ENCODE measurements at regions not wholly inside any gene's neighbourhood (a gene's known extent, or its start where the extent isn't known, plus 50 kb on each side); places are given as distances from the start of the nearest gene placed in this dataset.
A peak's percentile ranks its signal among the peaks of the same experiment; 100 is the strongest.

- DNase-seq: no peak
Observed at GRCh38 chr3:14590569-14590968, 50.4 kb upstream of the GRIP2 start.

GRCh38 chr3:14592390-14592789 lies 52.2 kb upstream of the GRIP2 start:
- no peak for DNase-seq

- DNase-seq: no peak
Observed at GRCh38 chr3:14592836-14593235, 52.7 kb upstream of the GRIP2 start.

- DNase-seq: no peak
Observed at GRCh38 chr3:14594234-14594633, 54.1 kb upstream of the GRIP2 start.

GRCh38 chr3:14595561-14595960 lies 55.4 kb upstream of the GRIP2 start:
- DNase-seq: no peak

- DNase-seq: no peak
Observed at GRCh38 chr3:14597266-14597665, 54.3 kb upstream of the CCDC174 start.

- peak; percentile 54 for DNase-seq
Observed at GRCh38 chr3:14598143-14598569, 53.4 kb upstream of the CCDC174 start.

- no peak for DNase-seq
Observed at GRCh38 chr3:14599488-14599887, 52.1 kb upstream of the CCDC174 start.

GRCh38 chr3:14600075-14600474 lies 51.5 kb upstream of the CCDC174 start:
- DNase-seq: no peak

GRCh38 chr3:14600856-14601610 lies 50.5 kb upstream of the CCDC174 start:
- no peak for DNase-seq

- DNase-seq: no peak
Observed at GRCh38 chr3:14601692-14602005, 49.9 kb upstream of the CCDC174 start.

Measured in OCI-M1 (cell line).